GM19463 (cell line): ENCODE measurements at regions not wholly inside any gene's neighbourhood (a gene's known extent, or its start where the extent isn't known, plus 50 kb on each side); places are given as distances from the start of the nearest gene placed in this dataset.
A peak's percentile ranks its signal among the peaks of the same experiment; 100 is the strongest.
"Not testable (repeated sequence)": the region's sequence is repeated elsewhere in the genome, so short reads cannot be mapped to it uniquely, and the experiment has no call there.

ENCODE experiments used
- ATAC-seq: cut with Tn5 transposase; IDR thresholded peaks from one replicate; pipeline ENCODE4 v1.9.1; 2021; ENCODE audit warnings: mild to moderate bottlenecking, moderate library complexity; ENCODE audit not compliant: unreplicated experiment

DNA sequence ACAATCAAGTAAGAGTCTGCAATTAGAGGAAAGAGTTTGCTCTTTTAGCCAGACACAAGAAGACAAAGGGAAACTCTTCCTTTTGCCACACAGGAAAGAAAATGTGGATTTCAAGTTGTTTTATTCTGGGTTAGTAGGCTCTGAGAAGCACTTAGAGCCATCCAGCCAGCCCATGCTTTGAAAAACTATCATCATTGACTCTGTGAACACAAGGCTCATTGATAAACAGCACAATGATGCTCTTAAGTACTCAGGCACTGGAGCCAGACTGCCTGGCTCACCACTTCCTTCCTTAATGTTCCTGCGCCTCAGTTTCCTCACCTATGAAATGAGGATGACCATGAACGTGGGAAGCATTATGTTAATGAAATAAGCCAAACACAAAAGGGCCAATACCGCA, 150.2 kb upstream of the EEA1 start:
- ATAC-seq: no peak

DNA sequence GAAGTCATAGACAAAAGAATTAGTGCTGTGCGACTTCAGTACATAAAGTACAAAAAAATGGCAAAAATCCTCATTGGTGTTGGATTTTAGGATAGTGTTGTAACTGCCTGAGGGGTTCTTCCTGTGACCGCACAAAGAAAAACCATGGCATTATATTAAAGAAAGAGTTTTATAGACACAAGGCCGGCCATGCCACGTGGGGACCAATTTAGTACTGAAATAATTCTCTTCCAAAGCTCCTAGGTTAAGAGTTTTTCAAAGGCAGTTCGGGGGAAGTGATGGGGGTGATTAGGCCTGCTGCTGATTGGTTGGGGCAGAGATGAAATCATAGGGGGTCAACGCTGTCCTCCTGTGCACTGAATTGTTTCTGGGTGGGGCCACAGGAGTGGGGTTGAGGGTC, 150.9 kb upstream of the EEA1 start:
- no peak for ATAC-seq

DNA sequence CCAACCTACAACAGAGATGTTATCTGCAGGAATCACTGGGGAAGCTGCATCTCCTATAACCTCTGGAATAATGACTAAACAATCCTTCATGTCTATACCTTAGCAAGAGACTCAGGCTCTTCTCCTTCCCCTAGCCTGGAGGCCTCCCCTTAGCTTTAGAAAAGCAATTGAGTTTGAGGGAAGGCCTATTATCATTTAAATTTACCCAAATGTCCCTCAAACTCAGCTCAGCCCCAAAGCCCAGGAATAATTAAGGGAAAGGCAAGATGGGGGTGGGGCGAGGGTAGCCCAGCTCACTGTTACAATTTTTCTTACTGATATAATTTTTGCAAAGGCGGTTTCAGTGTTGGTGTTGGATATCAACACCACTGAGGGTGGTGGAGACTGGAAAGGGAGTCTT, 151.4 kb upstream of the EEA1 start:
- no peak for ATAC-seq

DNA sequence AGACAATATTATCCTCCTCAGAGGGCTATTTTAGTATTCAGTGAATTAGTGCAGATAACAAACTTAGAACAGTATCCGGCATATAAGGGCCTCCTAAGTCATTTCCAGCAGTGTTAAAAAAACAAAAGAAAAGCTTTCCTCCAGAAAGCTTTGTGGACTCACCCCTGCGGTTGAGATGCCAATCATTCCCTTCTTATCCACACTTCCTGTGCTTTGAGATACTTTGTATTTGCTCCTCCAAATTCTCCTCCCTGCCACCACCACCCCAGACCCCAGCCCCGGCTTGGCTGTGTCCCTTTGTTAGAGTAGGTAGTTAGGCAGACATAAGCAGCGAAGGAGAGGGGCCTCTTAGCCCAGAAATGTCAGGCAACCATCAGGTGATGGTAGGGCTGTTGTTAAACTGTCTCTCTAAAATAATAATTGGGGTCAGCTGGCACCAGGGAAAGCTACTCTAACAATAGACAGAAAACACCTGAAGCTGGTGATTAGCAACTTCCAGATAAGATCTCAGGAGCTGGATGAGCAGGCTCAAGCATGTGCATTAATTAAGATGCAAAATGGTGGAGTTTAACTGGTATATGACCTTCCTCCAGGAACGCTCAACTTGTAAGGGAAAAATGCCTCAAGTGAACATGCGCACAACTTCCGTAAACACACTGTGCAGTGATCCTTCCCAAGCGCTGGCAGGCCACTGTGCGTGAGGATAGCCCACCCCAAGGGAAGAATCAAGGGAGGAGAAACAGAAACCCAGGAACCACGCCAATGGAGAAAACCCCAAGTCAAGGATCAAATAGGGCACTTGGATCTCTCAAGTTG, 152.1 kb upstream of the EEA1 start:
- ATAC-seq: no peak

DNA sequence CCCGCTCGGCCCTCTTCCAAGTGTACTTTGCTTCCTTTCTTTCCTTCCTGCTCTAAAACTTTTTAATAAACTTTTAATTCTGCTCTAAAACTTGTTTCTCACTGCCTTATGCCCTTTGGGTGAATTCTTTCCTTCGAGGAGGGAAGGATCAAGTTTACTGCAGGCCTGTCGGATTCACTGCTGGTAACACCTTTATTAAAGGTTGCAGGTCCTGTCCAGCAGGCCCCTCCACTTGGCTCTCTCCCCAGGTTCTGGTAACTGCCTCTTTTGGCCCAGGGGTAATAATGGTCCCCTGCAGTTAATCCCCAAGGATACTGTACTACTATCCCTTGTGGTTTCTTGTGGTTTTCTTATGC, 152.7 kb upstream of the EEA1 start:
- no peak for ATAC-seq

DNA sequence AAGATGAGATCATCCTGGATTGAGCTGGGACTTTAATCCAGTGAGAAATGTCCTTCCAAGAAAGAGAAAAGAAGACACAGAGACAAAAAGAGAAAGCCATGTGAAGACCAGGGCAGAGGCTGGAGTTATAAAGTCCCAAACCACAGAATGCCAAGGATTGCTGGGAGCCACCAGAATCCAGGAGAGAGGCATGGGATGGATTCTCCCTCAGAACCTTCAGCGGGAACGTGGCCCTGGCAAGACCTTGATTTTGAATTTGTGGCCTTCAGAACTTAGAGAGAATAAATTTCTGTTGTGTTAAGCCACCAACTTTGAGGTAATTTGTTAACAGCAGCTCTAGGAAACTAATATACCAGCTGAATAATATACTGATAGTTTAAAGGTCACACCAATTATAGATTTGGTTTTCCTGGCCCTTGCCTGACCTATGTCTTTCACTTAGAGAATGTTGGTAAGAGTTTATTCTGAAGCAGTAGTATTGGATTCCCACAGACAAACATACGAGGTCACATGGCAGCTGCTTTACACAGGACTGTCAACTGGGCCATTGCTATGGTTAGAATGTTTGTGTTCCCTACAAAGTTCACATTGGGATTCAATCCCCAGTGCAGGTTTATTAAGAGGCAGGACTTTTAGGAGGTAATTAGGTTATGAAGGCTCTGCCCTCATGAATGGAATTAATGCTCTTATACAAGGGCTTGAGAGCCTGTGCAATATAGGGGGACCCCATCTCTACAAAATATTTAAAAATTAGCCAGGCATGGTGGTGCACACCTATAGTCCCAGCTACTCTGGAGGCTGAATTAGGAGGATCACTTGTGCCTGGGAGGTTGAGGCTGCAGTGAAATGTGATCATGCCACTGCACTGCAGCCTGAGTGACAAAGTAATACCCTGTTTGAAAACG, 156.5 kb upstream of the EEA1 start:
- no peak for ATAC-seq

DNA sequence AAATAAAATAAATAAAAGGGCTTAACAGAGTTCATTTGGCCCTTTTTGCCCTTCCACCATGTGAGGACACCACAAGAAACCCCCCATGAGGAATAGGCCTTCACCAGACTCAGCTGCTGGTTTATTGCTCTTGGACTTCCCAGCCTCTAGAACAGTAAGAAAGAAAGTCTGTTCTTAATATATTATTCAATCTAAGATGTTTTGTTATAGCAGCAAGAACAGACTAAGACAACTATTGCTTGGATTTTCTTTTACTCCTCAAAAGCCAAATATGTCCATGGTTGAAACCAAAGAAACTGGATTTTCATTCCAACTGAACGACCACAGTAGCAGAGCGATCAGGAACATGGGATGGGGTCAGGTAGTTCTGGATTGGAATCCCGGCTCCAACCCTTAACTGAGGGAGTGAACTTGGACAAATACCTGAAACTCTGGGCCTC, 157.2 kb upstream of the EEA1 start:
- no peak for ATAC-seq

DNA sequence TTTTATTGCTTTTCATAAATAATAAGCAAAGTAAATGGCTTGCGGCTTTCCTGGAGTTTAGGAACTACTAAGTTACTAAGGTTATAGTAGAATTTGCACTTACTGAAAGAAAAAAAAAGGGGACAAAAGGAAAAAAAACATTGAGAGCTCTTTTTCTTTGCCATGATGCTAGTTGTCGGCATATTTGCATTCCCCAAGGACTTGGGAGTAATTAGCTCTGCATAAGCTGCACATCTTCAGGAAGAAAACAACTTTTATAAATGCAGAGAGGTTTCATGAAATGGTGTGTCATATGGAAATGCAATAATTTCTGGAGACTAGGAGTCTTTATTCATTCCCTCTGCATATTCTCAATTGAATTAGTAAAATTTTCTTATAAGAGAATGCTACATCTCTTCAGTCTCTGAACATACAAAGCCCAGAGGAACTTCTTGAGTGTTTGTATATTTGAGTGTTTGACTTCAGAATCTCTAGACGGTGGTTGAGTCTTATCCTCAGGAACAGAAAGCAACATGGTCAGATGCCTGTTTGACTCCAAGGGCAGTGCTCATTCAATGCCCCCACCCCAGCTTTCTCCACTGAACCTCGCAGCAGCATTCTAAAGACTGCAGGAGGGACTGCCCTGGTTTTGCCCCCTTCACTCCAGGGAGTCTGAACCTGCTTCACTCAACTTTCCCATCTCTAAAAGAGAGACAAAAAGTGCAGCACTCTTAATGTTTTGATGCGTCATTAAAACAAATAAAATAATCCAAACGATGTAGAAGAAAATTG, 158.9 kb upstream of the EEA1 start:
- ATAC-seq: no peak

DNA sequence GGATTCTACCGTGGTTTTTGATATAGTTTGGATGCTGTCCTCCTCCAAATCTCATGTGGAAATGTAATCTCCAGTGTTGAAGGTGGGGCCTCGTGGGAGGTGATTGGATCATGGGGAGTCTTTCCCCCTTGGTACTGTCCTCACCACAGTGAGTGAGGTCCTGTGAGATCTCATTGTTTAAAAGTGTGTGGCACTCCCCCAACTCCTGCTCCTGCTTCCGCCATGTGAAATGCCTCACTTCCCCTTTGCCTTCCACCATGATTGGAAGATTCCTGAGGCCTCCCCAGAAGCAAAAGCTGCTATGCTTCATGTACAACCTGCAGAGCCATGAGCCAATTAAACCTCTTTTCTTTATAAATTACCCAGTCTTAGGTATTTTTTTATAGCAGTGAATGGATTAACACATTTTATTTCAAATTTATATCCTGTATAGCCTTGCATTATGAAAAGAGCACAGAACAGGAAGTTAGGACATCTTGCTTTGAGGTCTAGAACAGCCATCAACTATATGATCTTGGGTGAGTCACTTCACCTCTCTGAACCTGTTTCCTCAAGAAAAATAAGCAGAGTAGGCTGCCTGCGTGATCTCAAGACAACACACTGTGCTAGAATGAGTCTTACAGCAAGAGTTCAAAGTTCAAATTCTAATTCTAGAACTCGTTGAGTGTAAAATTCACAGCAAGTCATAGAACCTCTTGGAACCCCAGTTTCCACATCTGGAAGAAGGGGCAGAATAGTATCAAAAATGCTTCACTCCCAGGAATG, 160.9 kb upstream of the EEA1 start:
- ATAC-seq: no peak

DNA sequence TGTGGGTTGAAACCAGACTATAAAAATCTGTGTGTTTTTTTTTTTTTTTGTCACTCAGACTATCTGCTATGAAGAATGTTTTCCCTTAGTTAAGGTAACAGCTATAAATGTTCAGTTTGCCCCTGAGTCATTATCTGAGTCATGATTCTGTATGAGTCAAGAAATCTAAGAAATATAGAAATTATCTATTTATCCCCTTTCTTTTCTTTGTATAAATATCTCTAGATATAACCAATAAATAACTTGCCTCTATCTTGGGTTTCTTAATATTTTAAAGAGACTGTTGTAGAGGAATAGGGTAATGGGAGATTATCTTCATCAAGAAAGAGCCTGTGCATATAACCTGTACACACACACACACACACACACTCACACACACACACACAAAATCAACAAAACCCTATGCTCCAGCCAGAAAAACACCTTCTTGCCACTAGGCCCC, 161.7 kb upstream of the EEA1 start:
- ATAC-seq: no peak

DNA sequence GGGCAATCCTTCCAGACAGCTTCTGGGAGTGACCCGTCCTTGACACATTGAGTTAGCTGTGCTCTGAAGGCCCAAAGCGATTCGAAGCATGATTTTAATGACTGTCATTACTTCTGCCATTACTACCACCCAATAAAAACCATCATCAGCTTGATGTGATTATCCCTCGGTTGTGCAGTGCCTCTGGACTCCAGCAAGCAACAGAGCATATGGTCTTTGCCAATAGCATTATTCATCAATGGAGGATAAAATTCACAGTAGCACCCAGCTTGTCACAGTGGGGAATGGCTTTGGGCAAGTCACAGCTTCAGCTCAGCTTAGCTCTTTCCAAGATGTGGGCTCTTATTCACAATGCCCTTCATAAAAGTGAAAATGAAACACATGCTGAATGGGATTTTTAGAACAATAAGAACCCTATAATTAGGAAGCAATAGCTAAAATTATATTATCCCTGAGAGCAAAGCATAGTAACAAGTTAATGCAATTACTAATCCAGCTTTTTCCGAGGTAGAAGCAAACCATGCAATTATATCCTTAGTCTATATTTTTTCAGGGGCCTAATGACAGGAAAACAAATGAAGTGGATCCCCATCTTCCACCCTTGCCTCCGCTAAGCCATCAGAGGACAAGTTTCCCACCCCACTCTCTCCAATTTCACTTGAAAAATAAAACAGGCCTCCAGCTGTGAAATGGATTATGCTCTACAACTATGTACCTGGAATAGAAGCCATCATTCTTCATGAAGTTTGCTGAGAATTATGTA, 163.0 kb upstream of the EEA1 start:
- no peak for ATAC-seq

DNA sequence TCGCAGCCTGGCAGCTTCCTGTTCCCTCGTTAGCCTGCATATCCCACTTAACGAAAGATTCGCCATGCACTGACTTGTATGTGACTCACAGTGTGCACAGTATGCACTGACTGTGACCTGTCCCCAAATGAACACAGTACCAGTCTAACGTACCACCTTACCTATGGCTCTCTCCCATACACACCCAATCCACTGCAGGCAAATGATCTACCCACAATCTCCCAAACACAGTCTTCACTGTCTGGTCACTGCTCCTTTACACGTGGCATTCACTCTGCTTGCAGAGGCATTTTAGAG, 163.5 kb upstream of the EEA1 start:
- ATAC-seq: no peak

DNA sequence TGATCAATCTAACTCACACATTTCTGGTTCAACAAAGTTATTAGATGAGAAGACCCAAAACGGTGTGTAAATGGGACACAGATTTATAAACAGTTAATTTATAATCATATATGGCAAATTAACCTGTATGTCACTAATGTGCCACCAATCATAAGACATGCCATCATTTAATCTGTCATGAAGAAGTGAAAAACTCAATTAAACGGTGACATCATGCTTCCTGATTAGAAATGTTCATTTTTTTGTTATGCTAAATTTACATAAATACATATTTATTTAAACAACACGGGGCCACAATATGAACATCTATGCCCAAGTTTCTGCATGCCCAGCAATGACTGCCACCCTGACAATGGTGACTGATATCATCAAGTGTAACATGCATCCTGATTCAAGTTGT, 164.1 kb upstream of the EEA1 start:
- no peak for ATAC-seq

DNA sequence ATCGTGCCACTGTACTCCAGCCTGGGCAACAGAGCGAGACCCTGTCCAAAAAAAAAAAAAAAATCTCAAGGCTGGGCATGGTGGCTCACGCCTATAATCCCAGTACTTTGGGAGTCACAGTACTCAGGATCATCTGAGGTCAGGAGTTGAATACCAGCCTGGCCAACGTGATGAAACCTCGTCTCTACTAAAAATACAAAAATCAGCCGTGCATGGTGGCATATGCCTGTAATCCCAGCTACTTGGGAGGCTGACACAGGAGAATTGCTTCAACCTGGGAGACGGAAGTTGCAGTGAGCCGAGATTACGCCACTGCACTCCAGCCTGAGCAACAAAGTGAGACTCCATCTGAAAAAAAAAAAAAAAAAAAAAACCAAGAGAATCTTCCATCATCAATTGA, 165.1 kb upstream of the EEA1 start:
- not testable (repeated sequence) for ATAC-seq

DNA sequence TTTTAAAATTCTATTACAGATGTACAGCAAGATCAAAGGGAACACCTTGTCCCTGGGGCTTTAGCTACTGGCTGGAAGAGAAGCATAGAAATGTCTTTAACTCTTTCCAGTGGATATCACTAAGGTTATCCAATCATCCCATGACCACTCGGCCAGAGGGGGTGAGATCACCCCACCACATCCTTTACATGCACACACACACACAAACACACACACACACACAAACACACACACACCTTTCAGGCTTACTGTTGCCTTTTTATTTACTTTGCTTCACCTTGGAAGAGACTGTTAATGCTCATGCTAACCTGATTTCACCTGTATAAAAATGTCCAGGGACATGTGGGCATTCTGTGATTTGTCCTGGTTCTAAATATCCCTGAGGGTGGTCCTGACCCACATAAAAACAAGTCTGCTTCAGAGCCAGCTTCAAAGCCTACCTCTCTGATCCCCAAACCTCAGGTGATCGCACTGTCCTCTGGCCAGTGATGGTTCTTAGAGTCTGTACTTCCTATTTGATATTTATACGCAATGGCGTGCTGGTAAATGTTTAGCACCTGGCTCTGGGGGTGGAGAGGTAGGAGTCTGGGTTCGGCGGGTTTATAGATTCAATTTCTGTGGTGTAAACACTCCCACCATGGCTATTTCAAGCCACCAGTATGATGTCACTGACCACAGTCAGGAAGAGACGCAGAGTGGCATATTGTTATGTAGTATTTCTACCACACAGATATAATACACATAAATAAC, 166.1 kb upstream of the EEA1 start:
- peak; percentile 90 for ATAC-seq

DNA sequence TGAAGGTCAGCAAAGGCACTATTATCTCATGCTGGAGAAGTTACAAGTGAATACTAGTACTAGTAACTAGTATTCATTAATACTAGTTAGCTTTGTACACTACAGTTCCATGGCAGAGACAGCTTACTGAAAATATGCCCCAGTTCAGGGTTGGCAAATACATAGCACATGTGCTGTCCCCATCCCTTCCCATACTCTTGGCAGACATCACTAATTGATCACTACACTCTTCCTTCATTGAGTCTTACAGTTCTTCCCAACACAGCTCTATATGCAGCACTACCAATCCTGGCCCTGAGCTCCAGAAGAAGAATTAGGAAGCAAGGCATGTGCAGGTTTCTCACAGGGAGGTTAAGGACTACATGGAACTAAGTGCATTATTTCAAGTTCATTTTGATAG, 168.3 kb upstream of the EEA1 start:
- ATAC-seq: no peak

DNA sequence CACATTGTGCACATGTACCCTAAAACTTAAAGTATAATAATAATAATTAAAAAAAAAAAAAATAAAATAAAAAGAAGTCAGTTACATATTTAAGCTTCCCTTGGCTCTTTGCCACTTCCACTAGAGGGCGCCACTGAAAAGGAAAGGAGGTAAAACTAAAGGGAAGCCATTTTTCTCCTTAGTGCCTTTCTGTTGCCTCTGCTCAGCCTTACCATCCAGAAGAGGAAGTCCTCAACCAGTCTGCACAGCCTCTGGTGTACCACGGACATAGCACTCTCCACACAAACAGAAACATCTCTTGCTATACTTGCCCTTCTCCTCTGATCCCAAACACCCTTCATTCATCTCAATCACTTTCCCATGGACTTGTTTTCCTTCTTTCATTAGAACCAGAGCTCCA, 169.0 kb upstream of the EEA1 start:
- ATAC-seq: no peak

DNA sequence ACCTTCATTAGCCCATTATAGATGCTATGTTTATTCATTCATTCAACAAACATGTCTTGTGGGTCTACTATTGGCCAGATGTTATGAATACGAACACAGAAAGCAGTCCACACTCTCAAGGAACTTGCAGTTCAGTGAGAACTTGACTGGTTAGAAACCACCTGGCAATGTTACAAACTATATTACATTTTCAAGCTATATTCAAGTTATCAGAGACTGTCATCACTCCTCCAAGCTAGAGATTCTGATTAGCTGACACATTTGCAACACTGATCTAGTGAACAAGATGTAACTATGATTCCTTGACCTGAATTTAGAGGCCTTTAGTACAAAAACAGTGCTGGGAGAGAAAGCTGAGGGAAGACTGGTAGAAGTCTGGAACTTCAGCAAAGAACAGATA, 170.7 kb upstream of the EEA1 start:
- ATAC-seq: no peak

DNA sequence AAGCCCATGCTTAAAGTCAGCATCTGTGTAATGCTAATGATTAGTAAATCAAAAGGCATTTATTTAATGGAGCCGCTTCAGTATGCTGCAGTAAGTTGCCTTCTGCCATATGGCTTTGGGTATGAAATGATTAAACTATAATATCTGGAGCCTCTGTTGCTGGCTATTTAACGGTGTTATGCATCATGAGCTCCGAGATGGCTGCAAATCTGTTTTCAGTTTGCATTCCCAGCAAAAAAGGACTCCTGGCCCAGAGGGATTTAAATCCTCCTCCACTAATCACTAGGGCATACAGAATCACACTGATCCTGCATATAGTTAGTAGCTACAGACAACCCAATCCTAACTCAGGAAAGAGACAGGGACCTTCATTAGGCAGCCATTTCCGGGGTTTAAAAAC, 171.5 kb upstream of the EEA1 start:
- no peak for ATAC-seq
